Stomach smooth muscle (tissue), 2 donors: ENCODE measurements at regions not wholly inside any gene's neighbourhood (a gene's known extent, or its start where the extent isn't known, plus 50 kb on each side); places are given as distances from the start of the nearest gene placed in this dataset.

ENCODE experiments used
- H3K27ac ChIP-seq: one replicate; pipeline ENCODE4 v1.7.0; 2013; ENCODE audit warnings: mild to moderate bottlenecking, low read length, inconsistent platforms
- H3K27me3 ChIP-seq, 2 donors: one replicate each; pipeline ENCODE4 v1.7.0; 2013; ENCODE audit warnings: low read length in 2 of 2; ENCODE audit not compliant: insufficient read depth in 2 of 2, control insufficient read depth in 1 of 2
- H3K36me3 ChIP-seq, 2 donors: one replicate each; pipeline ENCODE4 v1.7.0; 2013; ENCODE audit warnings: low read length in 2 of 2; ENCODE audit not compliant: control insufficient read depth in 2 of 2, insufficient read depth in 2 of 2
- H3K4me1 ChIP-seq: one replicate; pipeline ENCODE4 v1.7.0; 2013; ENCODE audit warnings: low read length; ENCODE audit not compliant: control insufficient read depth, insufficient read depth
- H3K4me3 ChIP-seq, 2 donors: one replicate each; pipeline ENCODE4 v1.7.0; 2013; ENCODE audit warnings: low read length in 2 of 2
- H3K9ac ChIP-seq, 2 donors: one replicate each; pipeline ENCODE4 v1.7.0; 2013; ENCODE audit warnings: low read length in 2 of 2, mild to moderate bottlenecking in 1 of 2
- H3K9me3 ChIP-seq, 2 donors: one replicate each; pipeline ENCODE4 v1.7.0; 2013; ENCODE audit warnings: low read length in 2 of 2; ENCODE audit not compliant: control insufficient read depth in 2 of 2
- donor health status: healthy.
- donor health status: Pancreatic carcinoma.

DNA sequence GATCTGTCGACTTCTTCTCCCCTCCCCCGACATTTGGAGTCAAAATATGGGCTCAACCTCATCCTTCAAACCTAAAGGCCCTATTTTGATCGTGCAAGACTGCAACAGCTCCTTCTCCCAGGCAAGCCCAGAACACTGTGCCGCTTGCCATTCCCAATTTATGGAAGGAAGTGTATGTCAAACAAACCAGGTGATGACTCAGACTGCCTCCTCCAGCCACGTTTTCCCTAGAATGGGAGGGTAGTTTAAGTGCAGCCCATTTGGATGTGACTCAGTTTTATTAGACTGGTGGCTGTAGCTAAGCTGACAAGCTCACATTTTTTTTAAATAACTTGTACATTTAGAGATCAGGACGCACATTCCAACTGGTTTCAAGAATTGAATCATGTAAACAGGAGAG lies 570.4 kb upstream of the DIPK2B start:
- H3K4me3 ChIP-seq: no peak overlapping the region

DNA sequence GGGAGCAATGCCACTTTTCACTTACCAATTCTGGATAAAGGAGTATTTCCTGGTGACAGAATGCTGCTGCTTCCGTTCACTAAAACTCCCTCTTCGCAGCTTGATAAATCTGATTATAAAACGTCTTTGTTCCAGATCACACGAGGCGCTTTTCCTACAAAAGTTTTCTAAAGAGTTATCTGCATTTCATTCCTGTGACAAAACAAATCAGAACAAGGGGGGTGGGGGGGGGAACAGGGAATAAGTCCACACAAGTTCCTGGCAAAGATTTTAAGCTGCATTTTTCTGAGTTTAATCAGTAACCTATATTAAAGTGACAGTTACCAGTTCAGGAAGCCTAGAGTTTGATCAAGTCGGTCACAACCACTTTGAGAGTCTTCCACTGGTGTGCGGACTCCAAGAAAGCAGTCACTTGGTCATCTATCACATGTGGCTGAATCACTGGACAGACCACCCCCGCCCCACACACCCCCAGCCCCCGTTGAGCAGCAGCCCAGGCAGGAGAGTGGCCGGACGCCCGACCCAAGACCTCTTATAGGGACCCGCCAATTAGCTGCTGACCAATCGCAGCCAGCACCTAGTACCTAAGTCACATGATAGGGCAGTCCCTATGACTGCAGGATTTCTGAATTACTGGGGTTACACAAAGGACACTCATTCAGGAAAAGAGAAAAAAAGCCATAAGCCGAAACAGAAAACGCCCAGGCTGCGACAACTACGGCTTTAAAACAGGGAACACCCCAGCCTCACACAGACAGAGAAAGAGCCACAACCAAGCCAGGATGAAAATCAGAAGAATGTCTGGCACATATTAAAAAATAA lies 569.3 kb upstream of the DIPK2B start:
- Histone ChIP-seq H3K27me3 (no peaks in the 10 kb centered on the region), H3K36me3 (no peaks in the 10 kb centered on the region), H3K27ac (no peak overlapping the region), H3K9me3 (no peaks in the 10 kb centered on the region), H3K4me3 (peak overlapping the region; percentile 32 to 44), H3K9ac (peak overlapping the region in 1 of 2 donors; percentile 55), H3K4me1 (no peaks in the 10 kb centered on the region)

More for the DNA sequence above, 570.4 kb upstream of the DIPK2B start:
- Histone ChIP-seq H3K9ac (no peak overlapping the region), H3K4me1 (no peaks in the 10 kb centered on the region), H3K36me3 (no peaks in the 10 kb centered on the region), H3K9me3 (no peaks in the 10 kb centered on the region), H3K27ac (no peak overlapping the region), H3K27me3 (no peaks in the 10 kb centered on the region)

DNA sequence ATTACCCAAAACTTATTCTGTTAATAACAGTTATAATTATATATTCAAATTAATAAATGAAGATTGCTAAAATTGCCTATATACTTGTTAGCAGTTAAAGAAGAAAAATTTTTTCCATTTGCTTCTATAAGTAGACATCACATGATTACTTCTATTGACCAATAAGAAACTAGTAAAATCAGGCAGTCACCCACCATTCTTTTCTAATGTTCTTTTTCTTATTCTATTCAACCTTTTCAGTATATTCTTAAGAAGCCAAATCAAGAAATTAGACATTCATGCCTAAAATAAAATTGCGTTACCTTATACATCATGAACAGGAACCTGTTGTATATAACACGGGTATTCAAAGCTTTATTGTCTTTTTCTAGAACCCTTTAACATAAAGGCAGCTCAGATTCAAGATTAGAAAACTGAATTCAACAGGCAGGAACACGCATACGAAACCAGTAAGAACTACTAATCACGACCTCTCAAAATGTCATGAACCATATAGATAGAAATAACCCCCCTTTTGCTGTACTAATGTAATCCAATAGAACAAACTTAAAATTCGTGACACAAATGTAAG lies 568.1 kb upstream of the DIPK2B start:
- H3K27me3 ChIP-seq: no peaks in the 10 kb centered on the region
- no peaks in the 10 kb centered on the region for H3K4me1 ChIP-seq
- H3K9ac ChIP-seq: no peak overlapping the region
- H3K4me3 ChIP-seq: peak overlapping the region in 1 of 2 donors; percentile 44
- no peaks in the 10 kb centered on the region for H3K36me3 ChIP-seq
- no peaks in the 10 kb centered on the region for H3K9me3 ChIP-seq
- no peak overlapping the region for H3K27ac ChIP-seq

DNA sequence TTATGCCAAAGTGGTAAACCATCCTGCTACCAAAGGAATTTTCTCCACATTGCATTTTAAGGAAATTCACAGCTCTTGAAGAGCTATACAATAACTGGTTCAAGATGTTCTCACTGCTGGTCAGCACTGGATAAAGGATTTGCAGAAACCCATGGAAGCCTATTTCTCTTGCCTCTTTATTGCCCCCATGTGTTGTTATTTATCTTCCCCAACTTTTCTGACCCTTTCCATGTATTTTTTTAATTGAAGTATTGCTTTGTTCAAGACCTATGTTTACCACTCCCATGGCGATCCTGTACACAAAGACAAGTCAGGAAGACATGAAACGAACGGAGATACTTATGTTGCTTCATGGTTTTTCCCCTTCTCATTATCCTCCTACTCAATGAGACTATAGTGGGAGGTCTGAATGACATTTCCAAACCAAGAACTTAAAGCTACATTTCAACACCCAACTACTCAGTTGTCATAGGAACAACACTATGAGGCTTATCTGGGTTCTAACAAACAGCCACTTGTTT lies 566.4 kb upstream of the DIPK2B start:
- Histone ChIP-seq H3K9me3 (no peaks in the 10 kb centered on the region), H3K4me3 (no peak overlapping the region), H3K36me3 (no peaks in the 10 kb centered on the region), H3K27me3 (no peaks in the 10 kb centered on the region), H3K9ac (no peak overlapping the region), H3K27ac (no peak overlapping the region), H3K4me1 (no peaks in the 10 kb centered on the region)

DNA sequence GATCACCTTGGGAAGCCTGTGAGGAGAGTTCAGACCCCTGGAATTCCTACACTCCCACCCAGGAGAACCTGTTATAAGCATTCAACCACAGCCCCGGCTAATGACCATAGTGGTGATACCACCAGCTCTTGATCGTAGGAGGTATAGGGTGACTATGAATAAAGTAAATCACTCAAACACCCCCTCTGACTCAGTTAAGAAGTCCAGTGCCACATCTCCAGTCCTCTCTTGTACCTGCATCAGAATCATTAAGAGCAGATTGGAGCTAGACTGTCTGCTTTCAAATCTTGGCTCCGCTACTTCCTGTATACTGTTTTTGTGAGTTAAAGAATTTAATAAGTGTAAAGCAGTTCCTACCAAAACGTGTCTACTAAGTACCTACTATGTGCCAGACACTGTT lies 565.1 kb upstream of the DIPK2B start:
- Histone ChIP-seq H3K27ac (no peak overlapping the region), H3K4me3 (no peak overlapping the region), H3K9ac (no peak overlapping the region), H3K9me3 (no peaks in the 10 kb centered on the region), H3K4me1 (no peaks in the 10 kb centered on the region), H3K36me3 (no peaks in the 10 kb centered on the region), H3K27me3 (no peaks in the 10 kb centered on the region)

DNA sequence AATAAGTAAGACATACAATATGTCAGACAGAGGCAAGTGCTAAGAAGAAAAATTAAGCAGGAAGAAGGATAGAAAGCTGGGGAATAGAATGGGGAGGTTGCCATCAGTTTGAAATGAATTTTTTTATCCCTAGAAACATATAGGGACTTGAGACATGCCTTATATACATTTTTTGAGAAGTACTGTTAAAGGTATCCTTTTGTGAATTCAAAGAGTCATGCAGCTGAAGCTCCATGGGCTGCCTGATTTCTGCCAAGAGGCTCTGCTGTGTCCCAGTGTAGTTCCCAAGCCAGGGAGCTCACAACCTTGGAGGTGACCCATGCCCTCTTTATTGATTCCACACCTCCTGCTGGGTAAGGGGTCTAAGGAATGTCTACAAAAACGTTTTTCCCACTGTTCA lies 564.6 kb upstream of the DIPK2B start:
- Histone ChIP-seq H3K36me3 (no peaks in the 10 kb centered on the region), H3K9ac (no peak overlapping the region), H3K9me3 (no peaks in the 10 kb centered on the region), H3K27ac (no peak overlapping the region), H3K4me3 (no peak overlapping the region), H3K27me3 (no peaks in the 10 kb centered on the region), H3K4me1 (no peaks in the 10 kb centered on the region)

DNA sequence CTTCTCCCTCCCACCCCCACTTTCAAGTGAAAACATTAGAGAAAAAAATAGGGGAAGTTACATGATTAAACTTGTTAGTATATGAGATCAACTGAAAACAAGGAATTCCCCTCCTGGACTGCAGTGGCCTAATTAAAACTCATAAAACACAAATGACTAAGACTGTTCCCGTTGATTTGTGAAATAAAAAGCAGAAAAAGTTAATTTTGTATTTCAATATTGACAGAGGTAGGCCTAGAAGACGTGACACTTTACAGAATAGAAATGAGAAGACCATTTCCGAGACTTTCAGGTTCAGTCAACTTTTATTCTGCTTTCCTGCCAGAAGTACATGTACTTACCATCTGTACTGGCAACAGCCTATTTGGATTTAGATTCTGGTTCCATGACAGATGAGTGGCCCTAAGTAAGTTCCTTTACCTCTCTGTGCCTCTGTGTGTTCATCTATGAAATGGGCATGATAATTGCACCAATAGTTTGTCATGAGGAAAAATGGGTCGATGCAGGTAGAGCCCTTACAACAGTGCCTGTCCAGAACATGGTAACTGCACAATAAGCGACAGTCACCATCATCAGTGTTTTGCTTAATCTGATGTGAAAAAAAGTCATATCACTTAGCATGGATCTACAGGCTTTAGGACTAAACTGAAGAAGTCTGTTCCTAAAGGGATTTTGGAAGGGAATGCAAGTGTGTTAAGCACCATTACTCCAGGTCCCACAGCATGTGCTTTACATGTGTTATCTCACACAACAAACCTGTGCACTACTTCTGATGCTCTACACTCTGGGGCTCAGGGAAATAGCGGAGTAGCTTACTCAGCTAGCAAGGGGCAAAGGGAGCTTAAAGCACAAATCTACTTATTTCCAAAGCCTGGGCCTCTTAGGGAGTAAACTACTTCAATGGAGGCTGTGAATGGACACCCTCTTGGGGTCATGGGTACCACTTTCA lies 562.3 kb upstream of the DIPK2B start:
- H3K27ac ChIP-seq: no peak overlapping the region
- H3K4me3 ChIP-seq: no peak overlapping the region
- H3K9me3 ChIP-seq: no peaks in the 10 kb centered on the region
- no peaks in the 10 kb centered on the region for H3K36me3 ChIP-seq
- H3K4me1 ChIP-seq: no peaks in the 10 kb centered on the region
- H3K27me3 ChIP-seq: no peaks in the 10 kb centered on the region
- H3K9ac ChIP-seq: no peak overlapping the region

DNA sequence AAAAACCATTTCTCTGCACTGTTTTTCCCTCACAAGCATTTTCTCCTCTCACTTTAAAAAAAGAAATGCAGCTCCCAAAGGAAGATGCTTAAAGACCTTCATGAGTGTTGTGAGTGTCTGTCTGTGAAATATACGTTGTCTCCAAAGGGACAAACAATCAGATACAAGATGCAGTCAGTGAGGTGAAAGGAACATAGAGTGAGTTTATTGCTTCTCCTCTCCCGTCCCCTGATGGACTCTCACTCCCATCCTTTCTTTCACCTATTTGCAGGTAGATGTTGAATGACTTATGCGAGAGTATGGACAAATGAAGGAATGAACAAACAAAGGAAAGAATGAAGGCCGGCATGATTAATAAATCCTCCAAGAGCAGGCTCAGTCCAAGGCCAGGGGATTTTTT lies 561.2 kb upstream of the DIPK2B start:
- Histone ChIP-seq H3K4me1 (no peaks in the 10 kb centered on the region), H3K27ac (no peak overlapping the region), H3K9ac (no peak overlapping the region), H3K4me3 (no peak overlapping the region), H3K9me3 (no peaks in the 10 kb centered on the region), H3K27me3 (no peaks in the 10 kb centered on the region), H3K36me3 (no peaks in the 10 kb centered on the region)

DNA sequence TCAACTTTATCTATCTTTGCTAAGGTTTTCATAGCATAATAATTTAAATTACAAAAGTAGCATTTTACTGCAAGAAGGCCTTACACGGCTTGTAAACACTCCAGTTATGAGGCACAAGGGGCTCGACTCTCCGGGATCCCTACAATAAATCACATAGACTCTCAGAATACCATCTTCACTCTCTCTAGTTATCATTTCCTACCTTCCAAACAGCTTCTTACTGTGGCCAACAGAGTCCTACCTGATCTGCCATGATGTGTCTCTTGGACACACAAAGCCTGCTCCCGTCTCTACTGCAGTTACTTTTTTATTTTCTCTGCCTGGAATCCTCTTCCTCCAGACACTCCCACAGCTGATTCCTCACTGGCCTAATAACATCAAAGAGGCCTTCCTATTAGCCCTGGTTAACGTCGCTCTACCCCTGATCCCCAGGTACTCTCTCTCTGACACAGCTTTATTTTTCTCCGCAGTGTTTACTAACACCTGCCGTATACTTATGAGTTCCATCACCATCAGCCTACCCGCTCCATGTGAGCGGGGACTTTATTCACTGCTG lies 559.6 kb upstream of the DIPK2B start:
- H3K4me3 ChIP-seq: no peak overlapping the region
- H3K27ac ChIP-seq: no peak overlapping the region
- H3K27me3 ChIP-seq: no peaks in the 10 kb centered on the region
- no peaks in the 10 kb centered on the region for H3K36me3 ChIP-seq
- H3K9me3 ChIP-seq: no peaks in the 10 kb centered on the region
- H3K4me1 ChIP-seq: no peaks in the 10 kb centered on the region
- H3K9ac ChIP-seq: no peak overlapping the region

DNA sequence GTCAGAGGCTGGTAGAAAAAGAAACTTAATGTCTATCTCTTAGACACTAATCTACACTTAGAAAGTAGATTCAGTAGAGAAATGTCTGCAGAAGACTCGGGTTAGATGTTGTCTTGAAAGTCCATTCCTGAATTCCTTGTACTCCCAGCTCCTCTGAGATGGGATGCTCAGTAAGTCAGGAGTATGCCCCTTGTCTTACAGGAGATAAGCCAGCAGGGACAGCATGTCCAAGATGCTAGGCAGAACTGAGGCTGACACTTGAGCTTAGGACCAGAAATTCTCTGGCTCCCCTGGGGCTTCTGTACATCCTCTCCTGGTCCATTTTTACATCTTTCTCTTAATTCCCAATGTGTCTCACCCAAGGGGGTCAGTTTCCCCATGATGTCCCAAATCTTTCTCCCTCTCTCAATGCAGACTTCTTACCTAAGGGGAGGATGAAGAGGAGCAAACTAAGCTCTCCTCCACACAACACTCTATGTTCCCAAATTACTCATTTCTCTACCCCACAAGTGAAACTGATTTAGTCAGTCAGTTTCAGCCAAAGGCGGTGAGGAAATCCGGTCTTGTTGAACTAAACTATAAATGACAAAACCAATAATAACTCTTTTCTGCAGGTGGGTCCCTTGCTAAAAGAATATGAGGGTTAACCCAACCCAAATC lies 558.2 kb upstream of the DIPK2B start:
- Histone ChIP-seq H3K4me3 (no peak overlapping the region), H3K9ac (no peak overlapping the region), H3K27ac (no peak overlapping the region), H3K9me3 (no peaks in the 10 kb centered on the region), H3K36me3 (no peaks in the 10 kb centered on the region), H3K27me3 (no peaks in the 10 kb centered on the region), H3K4me1 (no peaks in the 10 kb centered on the region)
